Aorta (tissue), 5 donors: ENCODE measurements at regions not wholly inside any gene's neighbourhood (a gene's known extent, or its start where the extent isn't known, plus 50 kb on each side); places are given as distances from the start of the nearest gene placed in this dataset.

ENCODE experiments used
- ATAC-seq: fragments of 200-7000 bp; cut with Tn5 transposase; one replicate; pipeline ENCODE4 v1.9.1; 2022; ENCODE audit warnings: moderate library complexity; ENCODE audit not compliant: low FRiP score
- DNase-seq, 2 donors: peaks; one replicate each; pipeline ENCODE4 v3.0.0-alpha.2; 2020
- H3K27ac ChIP-seq, 2 donors: one replicate each; pipeline ENCODE4 v1.5.1; 2013; ENCODE audit warnings: low read length in 2 of 2, mild to moderate bottlenecking in 2 of 2, moderate library complexity in 2 of 2, control low read depth in 1 of 2, inconsistent platforms in 1 of 2, low read depth in 1 of 2
- H3K27me3 ChIP-seq, 2 donors: one replicate each; pipeline ENCODE4 v1.6.1; 2013; ENCODE audit warnings: control low read depth in 1 of 2, low read length in 1 of 2, mild to moderate bottlenecking in 1 of 2, moderate library complexity in 1 of 2; ENCODE audit not compliant: insufficient read depth in 2 of 2, control insufficient read depth in 1 of 2
- H3K36me3 ChIP-seq, 2 donors: one replicate each; pipeline ENCODE4 v1.6.1; 2013; ENCODE audit warnings: control low read depth in 1 of 2, low read length in 1 of 2, mild to moderate bottlenecking in 1 of 2; ENCODE audit not compliant: insufficient read depth in 2 of 2, control insufficient read depth in 1 of 2
- H3K4me1 ChIP-seq, 2 donors: one replicate each; pipeline ENCODE4 v1.6.1; 2013; ENCODE audit warnings: low read length in 2 of 2, control low read depth in 1 of 2, mild to moderate bottlenecking in 1 of 2, moderate library complexity in 1 of 2; ENCODE audit not compliant: insufficient read depth in 2 of 2, control insufficient read depth in 1 of 2
- H3K4me3 ChIP-seq, 2 donors: one replicate each; pipeline ENCODE4 v1.5.1; 2013; ENCODE audit warnings: low read length in 2 of 2, control low read depth in 1 of 2, mild to moderate bottlenecking in 1 of 2
- H3K9me3 ChIP-seq: one replicate; pipeline ENCODE4 v1.6.1; 2013; ENCODE audit warnings: mild to moderate bottlenecking, low read length; ENCODE audit not compliant: control insufficient read depth
- WGBS, 2 donors: extraction: QIAGEN DNeasy Blood & Tissue Kit; methylation state at CpG; one replicate each; pipeline ENCODE4 v1.1.7; 2013; 5-methylcytosine and 5-hydroxymethylcytosine counted together
- intact Hi-C, 2 donors: fragments of 100-400 bp; cut with DNase I; formaldehyde crosslinking; loops; one replicate each; pipeline versions ENCODE4 v1.14.2 to v1.15.0; 2022
- donor health status: healthy with polysubstance abuse.
- donor health status: Bipolar disorder and iron deficiency.
- donor health status: DM: no; HTN: no; CAD: no.
- donor health status: DM: no; HTN: no; CAD: no.
- donor health status: DM: yes; HTN: yes; CAD: no.

DNA sequence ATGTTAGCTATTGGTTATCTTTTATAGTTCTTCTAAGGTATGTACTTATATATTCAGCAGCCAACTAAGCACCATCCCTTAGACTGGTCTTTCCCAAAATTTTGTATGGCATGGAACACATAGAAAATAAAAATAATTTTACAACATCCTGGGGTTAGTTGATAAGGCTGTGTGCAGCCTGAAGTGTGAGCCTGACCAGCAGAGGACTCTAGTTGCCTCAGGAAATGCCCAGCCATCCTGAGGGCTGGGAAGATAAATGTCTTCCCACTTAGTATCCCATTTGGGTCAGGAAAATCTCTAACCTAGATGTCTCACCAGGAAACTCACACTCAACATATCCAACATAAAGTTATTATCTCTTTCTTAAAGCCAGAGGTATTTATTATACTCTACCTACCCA is 251.4 kb upstream of the POF1B start:
- Histone ChIP-seq H3K27ac (no peak overlapping the region), H3K27me3 (no peaks in the 10 kb centered on the region), H3K9me3 (peaks cover 6% of the 10 kb centered on the region), H3K36me3 (no peaks in the 10 kb centered on the region), H3K4me3 (no peak overlapping the region), H3K4me1 (no peaks in the 10 kb centered on the region)
- intact Hi-C loops: no loop called here
- ATAC-seq: no peak
- no peak for DNase-seq

DNA sequence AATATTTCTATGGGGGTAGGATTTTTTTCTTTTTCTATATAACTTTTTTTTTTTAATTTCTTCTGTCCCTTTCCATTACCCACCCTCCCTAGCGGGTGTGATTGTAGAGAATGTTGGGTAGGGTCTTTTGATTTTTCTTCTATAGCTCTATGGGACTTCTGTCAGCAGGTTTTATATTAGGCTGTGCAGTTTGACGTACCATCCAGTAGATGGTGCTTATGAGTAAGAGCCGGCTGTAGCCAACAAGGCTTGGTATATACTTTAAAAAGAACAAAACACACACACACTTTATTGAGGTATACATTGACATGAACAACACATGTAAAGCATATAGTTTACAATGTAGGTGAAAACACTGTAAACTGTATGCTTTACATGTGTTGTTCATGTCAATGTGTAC is 247.9 kb upstream of the POF1B start:
- no peak for ATAC-seq
- WGBS, 2 donors: 38 to 43% methylated on average over 3 of the region's 3 CpGs

DNA sequence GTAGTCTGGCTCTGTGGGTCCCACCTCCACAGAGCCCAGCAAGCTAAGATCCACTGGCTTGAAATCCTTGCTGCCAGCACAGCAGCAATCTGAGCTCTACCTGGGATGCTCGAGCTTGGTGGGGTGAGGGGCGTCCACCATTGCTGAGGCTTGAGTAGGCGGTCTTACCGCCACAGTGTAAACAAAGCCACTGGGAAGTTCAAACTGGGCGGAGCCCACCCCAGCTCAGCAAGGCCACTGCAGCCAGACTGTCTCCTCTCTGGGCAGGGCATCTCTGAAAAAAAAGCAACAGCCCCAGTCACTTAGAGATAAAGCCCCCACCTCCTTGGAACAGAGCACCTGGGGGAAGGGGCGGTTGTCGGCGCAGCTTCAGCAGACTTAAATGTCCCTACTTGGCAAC is 243.2 kb upstream of the POF1B start:
- Histone ChIP-seq H3K27me3 (no peaks in the 10 kb centered on the region), H3K4me3 (no peak overlapping the region), H3K36me3 (no peaks in the 10 kb centered on the region), H3K27ac (no peak overlapping the region), H3K4me1 (no peaks in the 10 kb centered on the region), H3K9me3 (no peaks in the 10 kb centered on the region)
- 68 to 90% methylated on average over 8 of the region's 8 CpGs for WGBS, 2 donors
- DNase-seq (no peak), ATAC-seq (no peak)
- intact Hi-C loops: no loop called here

More for the DNA sequence above, 247.9 kb upstream of the POF1B start:
- Histone ChIP-seq H3K4me3 (no peak overlapping the region), H3K4me1 (no peaks in the 10 kb centered on the region), H3K27me3 (no peaks in the 10 kb centered on the region), H3K36me3 (no peaks in the 10 kb centered on the region), H3K27ac (no peak overlapping the region), H3K9me3 (peaks cover 5% of the 10 kb centered on the region)
- intact Hi-C loops: no loop called here
- DNase-seq: no peak

GRCh38 chrX:85620466-85620865 is 241.0 kb upstream of the POF1B start:
- intact Hi-C loops: no loop called here
- WGBS, 2 donors: 77 to 88% methylated on average over 1 of the region's 1 CpG

GRCh38 chrX:85619962-85620361 is 240.5 kb upstream of the POF1B start:
- DNase-seq: no peak
- no peak overlapping the region for H3K4me3 ChIP-seq
- no peaks in the 10 kb centered on the region for H3K9me3 ChIP-seq
- ATAC-seq: no peak
- H3K27ac ChIP-seq: no peak overlapping the region
- no peaks in the 10 kb centered on the region for H3K27me3 ChIP-seq
- no peaks in the 10 kb centered on the region for H3K36me3 ChIP-seq
- intact Hi-C loops: no loop called here
- H3K4me1 ChIP-seq: no peaks in the 10 kb centered on the region

More at GRCh38 chrX:85620466-85620865, 241.0 kb upstream of the POF1B start:
- Histone ChIP-seq H3K36me3 (no peaks in the 10 kb centered on the region), H3K4me3 (no peak overlapping the region), H3K27ac (no peak overlapping the region), H3K9me3 (no peaks in the 10 kb centered on the region), H3K27me3 (no peaks in the 10 kb centered on the region), H3K4me1 (no peaks in the 10 kb centered on the region)
- no peak for ATAC-seq
- DNase-seq: no peak

- no peak overlapping the region for H3K4me3 ChIP-seq
- no peaks in the 10 kb centered on the region for H3K9me3 ChIP-seq
- intact Hi-C loops: no loop called here
- no peak for DNase-seq
- no peaks in the 10 kb centered on the region for H3K36me3 ChIP-seq
- no peaks in the 10 kb centered on the region for H3K27me3 ChIP-seq
- H3K27ac ChIP-seq: no peak overlapping the region
- ATAC-seq: no peak
- H3K4me1 ChIP-seq: no peaks in the 10 kb centered on the region
Observed at GRCh38 chrX:85611926-85612325, 232.5 kb upstream of the POF1B start.

GRCh38 chrX:85592980-85593379 is 213.5 kb upstream of the POF1B start:
- Histone ChIP-seq H3K4me1 (no peaks in the 10 kb centered on the region), H3K27ac (no peak overlapping the region), H3K27me3 (no peaks in the 10 kb centered on the region), H3K9me3 (peaks cover 3% of the 10 kb centered on the region), H3K36me3 (no peaks in the 10 kb centered on the region), H3K4me3 (no peak overlapping the region)
- intact Hi-C loops: no loop called here
- ATAC-seq (no peak), DNase-seq (no peak)
- 68 to 80% methylated on average over 4 of the region's 4 CpGs for whole genome bisulfite sequencing, 2 donors

DNA sequence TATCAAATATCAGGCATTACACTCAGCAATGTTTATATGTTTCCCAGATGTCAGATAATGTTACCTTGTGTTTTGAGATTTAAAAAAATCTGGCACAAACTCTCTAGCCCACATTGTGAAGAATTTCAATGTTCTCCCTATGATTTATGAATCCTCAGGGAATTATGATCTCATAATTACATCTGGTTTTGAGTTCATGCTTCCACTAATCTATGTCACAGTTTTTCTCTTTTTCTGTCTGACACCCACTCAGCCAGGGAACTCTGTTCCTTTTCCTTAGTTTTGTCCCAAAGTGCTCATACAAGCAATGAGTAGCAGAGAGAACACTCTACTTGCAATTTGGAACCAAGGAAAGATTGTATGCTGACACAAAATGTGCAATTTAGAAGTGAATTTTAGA is 212.1 kb upstream of the POF1B start:
- intact Hi-C loops: no loop called here
- Histone ChIP-seq H3K9me3 (peaks cover 3% of the 10 kb centered on the region), H3K36me3 (no peaks in the 10 kb centered on the region), H3K4me1 (no peaks in the 10 kb centered on the region), H3K27ac (no peak overlapping the region), H3K27me3 (no peaks in the 10 kb centered on the region), H3K4me3 (no peak overlapping the region)
- DNase-seq: no peak
- ATAC-seq: no peak

GRCh38 chrX:85590638-85591037 is 211.2 kb upstream of the POF1B start:
- Histone ChIP-seq H3K36me3 (no peaks in the 10 kb centered on the region), H3K27me3 (no peaks in the 10 kb centered on the region), H3K9me3 (peaks cover 3% of the 10 kb centered on the region), H3K4me3 (no peak overlapping the region), H3K4me1 (no peaks in the 10 kb centered on the region), H3K27ac (no peak overlapping the region)
- ATAC-seq: no peak
- intact Hi-C loops: no loop called here
- WGBS, 2 donors: 15 to 28% methylated on average over 2 of the region's 2 CpGs
- no peak for DNase-seq

GRCh38 chrX:85573801-85574200 is 194.3 kb upstream of the POF1B start:
- Histone ChIP-seq H3K9me3 (no peaks in the 10 kb centered on the region), H3K4me3 (no peak overlapping the region), H3K27ac (no peak overlapping the region), H3K36me3 (no peaks in the 10 kb centered on the region), H3K27me3 (no peaks in the 10 kb centered on the region), H3K4me1 (no peaks in the 10 kb centered on the region)
- WGBS, 2 donors: 71 to 75% methylated on average over 3 of the region's 3 CpGs
- intact Hi-C loops: no loop called here
- DNase-seq (no peak), ATAC-seq (no peak)
